ENCODE measurements at regions not wholly inside any gene's neighbourhood (a gene's known extent, or its start where the extent isn't known, plus 50 kb on each side); places are given as distances from the start of the nearest gene placed in this dataset.

- H3K27ac ChIP-seq (ENCODE audit: low read length): no peak overlapping the region
- no peaks in the 10 kb centered on the region for H3K36me3 ChIP-seq (ENCODE audit: insufficient read depth, low read length)
- H3K4me2 ChIP-seq (ENCODE audit: low read length): no peak overlapping the region
- H3K9me3 ChIP-seq (ENCODE audit: low read length): peaks cover 7% of the 10 kb centered on the region
- no peak overlapping the region for H3K4me3 ChIP-seq (ENCODE audit: low read length)
- H3F3A ChIP-seq (ENCODE audit: insufficient read depth, low read length, poor library complexity, severe bottlenecking): no peaks in the 10 kb centered on the region
- H3K9ac ChIP-seq (ENCODE audit: low read length): no peak overlapping the region
- H4K20me1 ChIP-seq (ENCODE audit: insufficient read depth): no peaks in the 10 kb centered on the region
- H3K9me2 ChIP-seq (ENCODE audit: insufficient read depth, low read length): no peaks in the 10 kb centered on the region
- no peaks in the 10 kb centered on the region for H3K79me2 ChIP-seq (replicated peaks; ENCODE audit: insufficient read depth, low read length)
- no peaks in the 10 kb centered on the region for H3K27me3 ChIP-seq (ENCODE audit: insufficient read depth, low read depth, low read length)
- TF ChIP-seq RAD21 (conservative IDR thresholded peaks at IDR 0.05) (no peak), POLR2AphosphoS5 (IDR thresholded peaks at IDR 0.05) (no peak), EZH2 (IDR thresholded peaks at IDR 0.05; ENCODE audit: borderline replicate concordance, insufficient read depth, low read length, poor library complexity, severe bottlenecking) (no peak), MXI1 (conservative IDR thresholded peaks at IDR 0.05; ENCODE audit: poor library complexity, severe bottlenecking) (no peak), CTCF (IDR thresholded peaks at IDR 0.05; ENCODE audit: poor library complexity, severe bottlenecking) (no peak), SMC3 (conservative IDR thresholded peaks at IDR 0.05; ENCODE audit: poor library complexity) (no peak)
- no peak overlapping the region for H2AFZ ChIP-seq (ENCODE audit: low read depth, low read length)
Measured at GRCh38 chr7:91681718-91682117, 198.8 kb downstream of the MTERF1 start.

- Histone ChIP-seq H3K36me3 (ENCODE audit: insufficient read depth, low read length) (no peaks in the 10 kb centered on the region), H3K4me2 (ENCODE audit: low read length) (no peak overlapping the region), H3K9me3 (ENCODE audit: low read length) (peaks cover 7% of the 10 kb centered on the region), H3K4me3 (ENCODE audit: low read length) (no peak overlapping the region), H3K27me3 (ENCODE audit: insufficient read depth, low read depth, low read length) (no peaks in the 10 kb centered on the region), H3K79me2 (replicated peaks; ENCODE audit: insufficient read depth, low read length) (no peaks in the 10 kb centered on the region), H4K20me1 (ENCODE audit: insufficient read depth) (no peaks in the 10 kb centered on the region), H3F3A (ENCODE audit: insufficient read depth, low read length, poor library complexity, severe bottlenecking) (no peaks in the 10 kb centered on the region), H2AFZ (ENCODE audit: low read depth, low read length) (no peak overlapping the region), H3K27ac (ENCODE audit: low read length) (no peak overlapping the region), H3K9ac (ENCODE audit: low read length) (no peak overlapping the region), H3K9me2 (ENCODE audit: insufficient read depth, low read length) (no peaks in the 10 kb centered on the region)
- TF ChIP-seq REST (IDR thresholded peaks at IDR 0.05; ENCODE audit: borderline replicate concordance) (no peak), RAD21 (conservative IDR thresholded peaks at IDR 0.05) (no peak), SMC3 (conservative IDR thresholded peaks at IDR 0.05; ENCODE audit: poor library complexity) (no peak), EZH2 (IDR thresholded peaks at IDR 0.05; ENCODE audit: borderline replicate concordance, insufficient read depth, low read length, poor library complexity, severe bottlenecking) (no peak), EP300 (conservative IDR thresholded peaks at IDR 0.05; ENCODE audit: poor library complexity, severe bottlenecking) (no peak)
Measured at GRCh38 chr7:91683823-91684222, 196.7 kb downstream of the MTERF1 start.

- H3K9me3 ChIP-seq (ENCODE audit: low read length): peaks cover 7% of the 10 kb centered on the region
- no peaks in the 10 kb centered on the region for H3F3A ChIP-seq (ENCODE audit: insufficient read depth, low read length, poor library complexity, severe bottlenecking)
- no peaks in the 10 kb centered on the region for H4K20me1 ChIP-seq (ENCODE audit: insufficient read depth)
- H3K4me2 ChIP-seq (ENCODE audit: low read length): no peak overlapping the region
- H3K27ac ChIP-seq (ENCODE audit: low read length): no peak overlapping the region
- H2AFZ ChIP-seq (ENCODE audit: low read depth, low read length): no peak overlapping the region
- H3K36me3 ChIP-seq (ENCODE audit: insufficient read depth, low read length): no peaks in the 10 kb centered on the region
- no peak overlapping the region for H3K9ac ChIP-seq (ENCODE audit: low read length)
- no peaks in the 10 kb centered on the region for H3K9me2 ChIP-seq (ENCODE audit: insufficient read depth, low read length)
- no peak for TF ChIP-seq EP300 (conservative IDR thresholded peaks at IDR 0.05; ENCODE audit: poor library complexity, severe bottlenecking)
- TF ChIP-seq SMC3 (conservative IDR thresholded peaks at IDR 0.05; ENCODE audit: poor library complexity): no peak
- no peak for TF ChIP-seq MXI1 (conservative IDR thresholded peaks at IDR 0.05; ENCODE audit: poor library complexity, severe bottlenecking)
- TF ChIP-seq CTCF (IDR thresholded peaks at IDR 0.05; ENCODE audit: poor library complexity, severe bottlenecking): no peak
- TF ChIP-seq POLR2AphosphoS5 (IDR thresholded peaks at IDR 0.05): no peak
- TF ChIP-seq EZH2 (IDR thresholded peaks at IDR 0.05; ENCODE audit: borderline replicate concordance, insufficient read depth, low read length, poor library complexity, severe bottlenecking): no peak
- no peak for TF ChIP-seq REST (IDR thresholded peaks at IDR 0.05; ENCODE audit: borderline replicate concordance)
- TF ChIP-seq RAD21 (conservative IDR thresholded peaks at IDR 0.05): no peak
- no peak for TF ChIP-seq TAF1 (IDR thresholded peaks at IDR 0.05; ENCODE audit: low read depth)
- H3K27me3 ChIP-seq (ENCODE audit: insufficient read depth, low read depth, low read length): no peaks in the 10 kb centered on the region
- no peaks in the 10 kb centered on the region for H3K79me2 ChIP-seq (replicated peaks; ENCODE audit: insufficient read depth, low read length)
- no peak overlapping the region for H3K4me3 ChIP-seq (ENCODE audit: low read length)
Measured at GRCh38 chr7:91685544-91685943, 195.0 kb downstream of the MTERF1 start.

All from neural cell (in vitro differentiated cells).